NB4 (cell line): ENCODE measurements at regions not wholly inside any gene's neighbourhood (a gene's known extent, or its start where the extent isn't known, plus 50 kb on each side); places are given as distances from the start of the nearest gene placed in this dataset.

Experiments used
- MYC ChIP-seq: IDR thresholded peaks from 2 replicates; pipeline ENCODE4 v1.6.1; 2011; ENCODE audit warnings: low read depth, low read length
- POLR2A ChIP-seq: IDR thresholded peaks from 2 replicates; pipeline ENCODE4 v1.6.1; 2011; ENCODE audit warnings: mild to moderate bottlenecking; ENCODE audit not compliant: insufficient read length; ENCODE audit errors: extremely low read depth
- TF ChIP-seq, protein P1 (sequence below): IDR thresholded peaks from one replicate; pipeline ENCODE4 v1.5.1; 2012; ENCODE audit warnings: low read depth, low read length
- TF ChIP-seq, protein P2 (sequence below): IDR thresholded peaks from 2 replicates; pipeline ENCODE4 v1.6.1; 2011; ENCODE audit warnings: low read depth, low read length

DNA sequence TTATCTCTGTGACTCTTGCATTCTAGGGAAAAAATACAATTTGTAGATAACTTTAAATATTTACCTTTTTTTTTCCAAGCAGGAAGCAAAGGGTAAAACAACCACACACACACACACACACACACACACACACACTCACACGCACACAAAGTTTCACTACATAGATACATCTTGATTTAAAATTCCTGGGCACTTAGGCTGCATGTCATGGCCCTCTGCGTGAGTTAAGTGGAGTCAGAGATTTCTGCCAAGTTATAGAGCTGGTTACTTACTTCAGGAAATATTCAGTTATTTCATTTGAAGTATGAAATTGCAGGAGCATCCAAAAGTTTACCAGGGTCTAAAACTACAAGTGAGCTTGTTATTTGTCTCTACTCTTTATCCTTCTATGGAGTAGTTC lies 612.0 kb downstream of the IRS1 start:
- TF ChIP-seq, protein P1, sequence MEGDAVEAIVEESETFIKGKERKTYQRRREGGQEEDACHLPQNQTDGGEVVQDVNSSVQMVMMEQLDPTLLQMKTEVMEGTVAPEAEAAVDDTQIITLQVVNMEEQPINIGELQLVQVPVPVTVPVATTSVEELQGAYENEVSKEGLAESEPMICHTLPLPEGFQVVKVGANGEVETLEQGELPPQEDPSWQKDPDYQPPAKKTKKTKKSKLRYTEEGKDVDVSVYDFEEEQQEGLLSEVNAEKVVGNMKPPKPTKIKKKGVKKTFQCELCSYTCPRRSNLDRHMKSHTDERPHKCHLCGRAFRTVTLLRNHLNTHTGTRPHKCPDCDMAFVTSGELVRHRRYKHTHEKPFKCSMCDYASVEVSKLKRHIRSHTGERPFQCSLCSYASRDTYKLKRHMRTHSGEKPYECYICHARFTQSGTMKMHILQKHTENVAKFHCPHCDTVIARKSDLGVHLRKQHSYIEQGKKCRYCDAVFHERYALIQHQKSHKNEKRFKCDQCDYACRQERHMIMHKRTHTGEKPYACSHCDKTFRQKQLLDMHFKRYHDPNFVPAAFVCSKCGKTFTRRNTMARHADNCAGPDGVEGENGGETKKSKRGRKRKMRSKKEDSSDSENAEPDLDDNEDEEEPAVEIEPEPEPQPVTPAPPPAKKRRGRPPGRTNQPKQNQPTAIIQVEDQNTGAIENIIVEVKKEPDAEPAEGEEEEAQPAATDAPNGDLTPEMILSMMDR = no peak
- TF ChIP-seq POLR2A = no peak
- TF ChIP-seq, protein P2, sequence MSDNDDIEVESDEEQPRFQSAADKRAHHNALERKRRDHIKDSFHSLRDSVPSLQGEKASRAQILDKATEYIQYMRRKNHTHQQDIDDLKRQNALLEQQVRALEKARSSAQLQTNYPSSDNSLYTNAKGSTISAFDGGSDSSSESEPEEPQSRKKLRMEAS = no peak
- no peak for TF ChIP-seq MYC
